ENCODE measurements at regions not wholly inside any gene's neighbourhood (a gene's known extent, or its start where the extent isn't known, plus 50 kb on each side); places are given as distances from the start of the nearest gene placed in this dataset.

GRCh38 chr1:113282893-113283285 is 107.4 kb upstream of the MAGI3 start:
- no peak for TF ChIP-seq CTCF (IDR thresholded peaks at IDR 0.05; ENCODE audit: low read depth, low read length, missing input control)
- TF ChIP-seq YY1 (IDR thresholded peaks at IDR 0.05), result no peak
- TF ChIP-seq ZBTB33 (IDR thresholded peaks at IDR 0.05), result no peak
- no peak for TF ChIP-seq JUND (IDR thresholded peaks at IDR 0.05)
- TF ChIP-seq REST (IDR thresholded peaks at IDR 0.05), result no peak
- no peak for TF ChIP-seq ATF3 (IDR thresholded peaks at IDR 0.05)
- TF ChIP-seq GABPA (IDR thresholded peaks at IDR 0.05 in 1 of 2, conservative IDR thresholded peaks at IDR 0.05 in 1 of 2), result no peak
- no peak for TF ChIP-seq HNF4G (IDR thresholded peaks at IDR 0.05)
- TF ChIP-seq MAX (IDR thresholded peaks at IDR 0.05), result no peak
- TF ChIP-seq SP1 (IDR thresholded peaks at IDR 0.05), result no peak
- no peak for TF ChIP-seq TAF1 (conservative IDR thresholded peaks at IDR 0.05)
- TF ChIP-seq RAD21 (IDR thresholded peaks at IDR 0.05), result no peak
- TF ChIP-seq EGR1 (IDR thresholded peaks at IDR 0.05; ENCODE audit: low read depth in 2 of 2), result no peak
- no peak for TF ChIP-seq NR2F2 (IDR thresholded peaks at IDR 0.05)
